GM19467 (cell line): ENCODE measurements at regions not wholly inside any gene's neighbourhood (a gene's known extent, or its start where the extent isn't known, plus 50 kb on each side); places are given as distances from the start of the nearest gene placed in this dataset.
"Not testable (repeated sequence)": the region's sequence is repeated elsewhere in the genome, so short reads cannot be mapped to it uniquely, and the experiment has no call there.

Source experiments
- ATAC-seq: cut with Tn5 transposase; IDR thresholded peaks from one replicate; pipeline ENCODE4 v1.9.1; 2021; ENCODE audit warnings: mild to moderate bottlenecking, moderate library complexity; ENCODE audit not compliant: unreplicated experiment

- no peak for ATAC-seq
Observed at GRCh38 chr2:9707611-9708160, 76.9 kb upstream of the YWHAQ start.

GRCh38 chr2:9708683-9709538, 78.1 kb upstream of the YWHAQ start:
- no peak for ATAC-seq

GRCh38 chr2:9709539-9710285, 78.9 kb upstream of the YWHAQ start:
- ATAC-seq: no peak

- ATAC-seq: no peak
Observed at GRCh38 chr2:9710311-9710710, 79.5 kb upstream of the YWHAQ start.

GRCh38 chr2:9712263-9712662, 81.5 kb upstream of the YWHAQ start:
- no peak for ATAC-seq

GRCh38 chr2:9714630-9715214, 83.9 kb upstream of the YWHAQ start:
- no peak for ATAC-seq

GRCh38 chr2:9715238-9715637, 84.4 kb upstream of the YWHAQ start:
- no peak for ATAC-seq

- ATAC-seq: no peak
Observed at GRCh38 chr2:9717886-9718451, 87.2 kb upstream of the YWHAQ start.

- no peak for ATAC-seq
Observed at GRCh38 chr2:9720352-9721093, 89.7 kb upstream of the YWHAQ start.

GRCh38 chr2:9721344-9721743, 90.5 kb upstream of the YWHAQ start:
- no peak for ATAC-seq

GRCh38 chr2:9722451-9722850, 91.7 kb upstream of the YWHAQ start:
- no peak for ATAC-seq

GRCh38 chr2:9724565-9724964, 93.8 kb upstream of the YWHAQ start:
- ATAC-seq: no peak

- ATAC-seq: no peak
Observed at GRCh38 chr2:9725106-9725505, 94.3 kb upstream of the YWHAQ start.

- ATAC-seq: not testable (repeated sequence)
Observed at GRCh38 chr2:9726016-9726415, 95.2 kb upstream of the YWHAQ start.

- not testable (repeated sequence) for ATAC-seq
Observed at GRCh38 chr2:9730523-9730922, 99.7 kb upstream of the YWHAQ start.

- no peak for ATAC-seq
Observed at GRCh38 chr2:9732824-9733223, 102.0 kb upstream of the YWHAQ start.

- ATAC-seq: no peak
Observed at GRCh38 chr2:9734308-9734707, 103.5 kb upstream of the YWHAQ start.

- ATAC-seq: no peak
Observed at GRCh38 chr2:9735335-9735734, 104.5 kb upstream of the YWHAQ start.

GRCh38 chr2:9736021-9736420, 105.2 kb upstream of the YWHAQ start:
- ATAC-seq: no peak

GRCh38 chr2:9737053-9737875, 106.0 kb upstream of the TAF1B start:
- no peak for ATAC-seq
